Stimulated activated CD8-positive, alpha-beta memory T cell treated with anti-CD3 and anti-CD28 coated beads, Interleukin-4, amount 100 ng/mL, for 1 hour (primary cell): ENCODE measurements at regions not wholly inside any gene's neighbourhood (a gene's known extent, or its start where the extent isn't known, plus 50 kb on each side); places are given as distances from the start of the nearest gene placed in this dataset.

Source experiments
- DNase-seq, 2 donors: peaks; one replicate each; pipeline ENCODE4 v3.0.0-alpha.2; 2020; ENCODE audit warnings: low read depth in 2 of 2, low spot score in 1 of 2

- no peak for DNase-seq
These were observed 220.1 kb downstream of the FOXL1 start for GRCh38 chr16:86798247-86799041.

GRCh38 chr16:86799367-86799766 is 221.0 kb downstream of the FOXL1 start:
- DNase-seq: no peak

- DNase-seq: no peak
These were observed 222.5 kb downstream of the FOXL1 start for GRCh38 chr16:86800894-86801293.

GRCh38 chr16:86802013-86802412 is 223.7 kb downstream of the FOXL1 start:
- DNase-seq: no peak

- DNase-seq: no peak
These were observed 226.8 kb downstream of the FOXL1 start for GRCh38 chr16:86805188-86805587.

GRCh38 chr16:86806181-86806837 is 228.0 kb downstream of the FOXL1 start:
- DNase-seq: no peak

- DNase-seq: no peak
These were observed 228.5 kb downstream of the FOXL1 start for GRCh38 chr16:86806838-86807351.

- DNase-seq: no peak
These were observed 230.6 kb downstream of the FOXL1 start for GRCh38 chr16:86808863-86809444.

- DNase-seq: no peak
These were observed 231.2 kb downstream of the FOXL1 start for GRCh38 chr16:86809458-86809955.

GRCh38 chr16:86810062-86810461 is 231.7 kb downstream of the FOXL1 start:
- no peak for DNase-seq

- DNase-seq: no peak
These were observed 234.1 kb downstream of the FOXL1 start for GRCh38 chr16:86812363-86812970.

- no peak for DNase-seq
These were observed 235.9 kb downstream of the FOXL1 start for GRCh38 chr16:86814256-86814655.

- DNase-seq: no peak
These were observed 238.7 kb downstream of the FOXL1 start for GRCh38 chr16:86816930-86817625.

- no peak for DNase-seq
These were observed 240.6 kb downstream of the FOXL1 start for GRCh38 chr16:86818671-86819532.

- DNase-seq: no peak
These were observed 241.2 kb downstream of the FOXL1 start for GRCh38 chr16:86819533-86819892.

- DNase-seq: no peak
These were observed 243.5 kb downstream of the FOXL1 start for GRCh38 chr16:86821895-86822294.

- DNase-seq: no peak
These were observed 244.8 kb downstream of the FOXL1 start for GRCh38 chr16:86823125-86823524.

GRCh38 chr16:86823888-86824671 is 245.7 kb downstream of the FOXL1 start:
- DNase-seq: no peak

- DNase-seq: no peak
These were observed 246.5 kb downstream of the FOXL1 start for GRCh38 chr16:86824751-86825296.
